ENCODE measurements at regions not wholly inside any gene's neighbourhood (a gene's known extent, or its start where the extent isn't known, plus 50 kb on each side); places are given as distances from the start of the nearest gene placed in this dataset.

GRCh38 chrX:42948723-42949657 lies 171.0 kb upstream of the PPP1R2C start:
- Histone ChIP-seq H3K27ac (ENCODE audit: insufficient read depth, low read length) (no peak overlapping the region), H3K79me2 (ENCODE audit: control insufficient read depth, insufficient read depth, low read length) (no peaks in the 10 kb centered on the region), H3K9me3 (ENCODE audit: control insufficient read depth, insufficient read depth, low read depth, low read length) (no peaks in the 10 kb centered on the region), H2AFZ (ENCODE audit: low read length) (no peak overlapping the region), H3K4me2 (ENCODE audit: extremely low read depth, insufficient read depth, low read length) (no peak overlapping the region), H3K4me3 (replicated peaks in 1 of 4; ENCODE audit: control extremely low read depth in 1 of 4, insufficient read depth in 1 of 4, low read depth in 3 of 4, low read length in 4 of 4) (no peak overlapping the region), H3K4me1 (ENCODE audit: control insufficient read depth, extremely low read depth, insufficient read depth, low read length) (no peaks in the 10 kb centered on the region), H3K36me3 (ENCODE audit: control insufficient read depth, insufficient read depth, low read length) (no peaks in the 10 kb centered on the region), H4K20me1 (ENCODE audit: control insufficient read depth, extremely low read depth, insufficient read depth, low read length) (no peaks in the 10 kb centered on the region), H3K27me3 (ENCODE audit: control insufficient read depth, insufficient read depth, low read length) (no peaks in the 10 kb centered on the region), H3K9ac (ENCODE audit: insufficient read depth, low read length) (no peak overlapping the region)
- DNase-seq (ENCODE audit: low read depth in 2 of 2), result no peak
- TF ChIP-seq CTCF (conservative IDR thresholded peaks at IDR 0.05 in 1 of 2, IDR thresholded peaks at IDR 0.05 in 1 of 2; ENCODE audit: low read depth in 1 of 2, low read length in 2 of 2) (no peak), EZH2 (IDR thresholded peaks at IDR 0.05; ENCODE audit: low read length, missing control alignments) (no peak)

- Histone ChIP-seq H2AFZ (ENCODE audit: low read length) (no peak overlapping the region), H3K4me2 (ENCODE audit: extremely low read depth, insufficient read depth, low read length) (no peak overlapping the region), H3K27me3 (ENCODE audit: control insufficient read depth, insufficient read depth, low read length) (no peaks in the 10 kb centered on the region), H4K20me1 (ENCODE audit: control insufficient read depth, extremely low read depth, insufficient read depth, low read length) (no peaks in the 10 kb centered on the region), H3K9ac (ENCODE audit: insufficient read depth, low read length) (no peak overlapping the region), H3K36me3 (ENCODE audit: control insufficient read depth, insufficient read depth, low read length) (no peaks in the 10 kb centered on the region), H3K27ac (ENCODE audit: insufficient read depth, low read length) (no peak overlapping the region), H3K4me1 (ENCODE audit: control insufficient read depth, extremely low read depth, insufficient read depth, low read length) (no peaks in the 10 kb centered on the region), H3K9me3 (ENCODE audit: control insufficient read depth, insufficient read depth, low read depth, low read length) (no peaks in the 10 kb centered on the region), H3K79me2 (ENCODE audit: control insufficient read depth, insufficient read depth, low read length) (no peaks in the 10 kb centered on the region), H3K4me3 (replicated peaks in 1 of 4; ENCODE audit: control extremely low read depth in 1 of 4, insufficient read depth in 1 of 4, low read depth in 3 of 4, low read length in 4 of 4) (no peak overlapping the region)
- DNase-seq (ENCODE audit: low read depth in 2 of 2), result no peak
- TF ChIP-seq CTCF (conservative IDR thresholded peaks at IDR 0.05 in 1 of 2, IDR thresholded peaks at IDR 0.05 in 1 of 2; ENCODE audit: low read depth in 1 of 2, low read length in 2 of 2), result no peak
- TF ChIP-seq EZH2 (IDR thresholded peaks at IDR 0.05; ENCODE audit: low read length, missing control alignments), result no peak
Observed at GRCh38 chrX:42951747-42952146, 173.8 kb upstream of the PPP1R2C start.

- no peak for TF ChIP-seq EZH2 (IDR thresholded peaks at IDR 0.05; ENCODE audit: low read length, missing control alignments)
- Histone ChIP-seq H3K4me1 (ENCODE audit: control insufficient read depth, extremely low read depth, insufficient read depth, low read length) (no peaks in the 10 kb centered on the region), H3K4me3 (replicated peaks in 1 of 4; ENCODE audit: control extremely low read depth in 1 of 4, insufficient read depth in 1 of 4, low read depth in 3 of 4, low read length in 4 of 4) (no peak overlapping the region), H3K27ac (ENCODE audit: insufficient read depth, low read length) (no peak overlapping the region), H3K27me3 (ENCODE audit: control insufficient read depth, insufficient read depth, low read length) (no peaks in the 10 kb centered on the region), H3K79me2 (ENCODE audit: control insufficient read depth, insufficient read depth, low read length) (no peaks in the 10 kb centered on the region), H3K36me3 (ENCODE audit: control insufficient read depth, insufficient read depth, low read length) (no peaks in the 10 kb centered on the region), H3K4me2 (ENCODE audit: extremely low read depth, insufficient read depth, low read length) (no peak overlapping the region), H4K20me1 (ENCODE audit: control insufficient read depth, extremely low read depth, insufficient read depth, low read length) (no peaks in the 10 kb centered on the region), H3K9me3 (ENCODE audit: control insufficient read depth, insufficient read depth, low read depth, low read length) (no peaks in the 10 kb centered on the region), H3K9ac (ENCODE audit: insufficient read depth, low read length) (no peak overlapping the region), H2AFZ (ENCODE audit: low read length) (no peak overlapping the region)
- DNase-seq (ENCODE audit: low read depth in 2 of 2), result no peak
Observed at GRCh38 chrX:42952621-42953020, 174.7 kb upstream of the PPP1R2C start.
